ENCODE measurements at regions not wholly inside any gene's neighbourhood (a gene's known extent, or its start where the extent isn't known, plus 50 kb on each side); places are given as distances from the start of the nearest gene placed in this dataset.
A peak's percentile ranks its signal among the peaks of the same experiment; 100 is the strongest.

DNA sequence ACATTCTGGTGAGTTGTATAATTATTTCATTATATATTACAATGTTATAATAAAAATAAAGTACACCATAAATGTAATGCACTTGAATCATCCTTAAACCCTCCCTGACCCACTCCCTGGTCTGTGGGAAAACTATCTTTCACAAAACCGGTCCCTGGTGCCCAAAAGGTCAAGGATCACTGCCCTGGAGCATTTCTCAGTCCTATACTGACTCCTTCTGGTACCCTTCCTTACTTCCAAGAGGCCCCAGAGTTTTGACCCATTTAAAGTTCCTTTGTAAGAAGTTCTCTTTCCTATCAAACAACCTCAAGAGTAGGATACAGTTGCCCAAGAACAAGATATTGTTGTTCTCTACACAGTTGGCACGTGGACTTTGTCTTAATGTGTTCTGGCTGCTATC is 88.9 kb upstream of the TRPM3 start:
- no peak for DNase-seq (ENCODE audit: low read depth)
- no peak overlapping the region for H3K4me3 ChIP-seq (ENCODE audit: low read depth, low read length)

DNA sequence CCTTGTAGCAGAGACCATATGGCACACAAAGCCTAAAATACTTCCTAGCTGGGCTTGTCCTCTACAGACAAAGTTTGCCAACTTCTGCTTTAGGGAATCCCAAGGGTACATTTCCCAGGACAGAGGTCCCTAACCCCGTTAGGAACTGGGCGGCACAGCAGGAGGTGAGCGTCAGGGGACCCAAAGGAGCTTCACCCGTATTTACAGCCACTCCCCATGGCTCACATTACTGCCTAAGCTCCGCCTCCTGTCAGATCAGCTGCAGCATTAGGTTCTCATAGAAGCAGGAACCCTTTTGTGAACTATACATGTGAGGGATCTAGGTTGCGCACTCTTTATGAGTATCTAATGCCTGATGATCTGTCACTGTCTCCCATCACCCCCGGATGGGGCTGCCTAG is 88.5 kb upstream of the TRPM3 start:
- DNase-seq (ENCODE audit: low read depth): no peak
- TF ChIP-seq, protein P1, sequence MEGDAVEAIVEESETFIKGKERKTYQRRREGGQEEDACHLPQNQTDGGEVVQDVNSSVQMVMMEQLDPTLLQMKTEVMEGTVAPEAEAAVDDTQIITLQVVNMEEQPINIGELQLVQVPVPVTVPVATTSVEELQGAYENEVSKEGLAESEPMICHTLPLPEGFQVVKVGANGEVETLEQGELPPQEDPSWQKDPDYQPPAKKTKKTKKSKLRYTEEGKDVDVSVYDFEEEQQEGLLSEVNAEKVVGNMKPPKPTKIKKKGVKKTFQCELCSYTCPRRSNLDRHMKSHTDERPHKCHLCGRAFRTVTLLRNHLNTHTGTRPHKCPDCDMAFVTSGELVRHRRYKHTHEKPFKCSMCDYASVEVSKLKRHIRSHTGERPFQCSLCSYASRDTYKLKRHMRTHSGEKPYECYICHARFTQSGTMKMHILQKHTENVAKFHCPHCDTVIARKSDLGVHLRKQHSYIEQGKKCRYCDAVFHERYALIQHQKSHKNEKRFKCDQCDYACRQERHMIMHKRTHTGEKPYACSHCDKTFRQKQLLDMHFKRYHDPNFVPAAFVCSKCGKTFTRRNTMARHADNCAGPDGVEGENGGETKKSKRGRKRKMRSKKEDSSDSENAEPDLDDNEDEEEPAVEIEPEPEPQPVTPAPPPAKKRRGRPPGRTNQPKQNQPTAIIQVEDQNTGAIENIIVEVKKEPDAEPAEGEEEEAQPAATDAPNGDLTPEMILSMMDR (IDR thresholded peaks at IDR 0.05; ENCODE audit: control insufficient read depth, extremely low read depth, insufficient read depth): no peak

More for the DNA sequence above, 88.9 kb upstream of the TRPM3 start:
- TF ChIP-seq, protein P1 (IDR thresholded peaks at IDR 0.05; ENCODE audit: control insufficient read depth, extremely low read depth, insufficient read depth): no peak; the same call in 1 of the 2 replicates

DNA sequence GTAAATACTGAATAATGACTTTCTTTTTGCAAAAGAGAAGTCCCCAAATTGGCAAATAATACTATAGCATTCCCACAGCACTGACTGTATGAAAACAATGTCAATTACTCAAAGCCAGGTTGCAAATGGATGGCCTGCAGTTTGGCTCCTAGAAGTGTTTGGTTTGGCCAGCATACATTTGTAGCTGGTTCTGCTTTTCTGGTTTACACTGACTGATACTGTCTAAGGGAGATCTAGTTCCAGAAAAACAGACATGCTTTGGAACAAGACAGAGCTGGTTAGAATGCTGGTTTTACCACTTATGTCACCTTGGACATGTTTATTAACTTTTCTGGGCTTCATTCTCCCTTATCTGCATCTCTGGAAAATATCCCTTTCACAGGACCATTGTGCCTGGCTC is 81.5 kb upstream of the TRPM3 start:
- TF ChIP-seq, protein P1 (IDR thresholded peaks at IDR 0.05; ENCODE audit: control insufficient read depth, extremely low read depth, insufficient read depth): no peak
- no peak overlapping the region for H3K4me3 ChIP-seq (ENCODE audit: low read depth, low read length)
- peak; percentile 76 for DNase-seq (ENCODE audit: low read depth)

More for the DNA sequence above, 88.5 kb upstream of the TRPM3 start:
- no peak overlapping the region for H3K4me3 ChIP-seq (ENCODE audit: low read depth, low read length)

DNA sequence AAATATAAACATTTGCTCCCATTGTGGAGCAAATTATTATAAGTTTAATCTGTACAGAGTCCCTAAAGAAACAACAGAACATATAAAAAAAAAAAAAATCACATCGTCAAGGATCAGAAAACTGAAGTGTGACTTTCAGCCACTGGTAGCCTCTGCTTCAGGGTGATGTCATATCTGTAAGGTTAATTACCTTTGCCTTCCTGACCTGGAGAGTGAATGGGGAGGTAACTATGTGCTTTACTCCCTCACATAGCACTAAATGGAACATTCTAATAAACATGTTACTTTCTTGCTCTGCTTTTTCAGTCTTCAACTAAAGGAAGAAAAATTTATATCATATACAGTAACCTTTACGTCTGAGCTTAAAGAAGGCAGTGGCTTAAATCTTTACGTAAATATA is 70.3 kb upstream of the TRPM3 start:
- no peak overlapping the region for H3K4me3 ChIP-seq (ENCODE audit: low read depth, low read length)
- no peak for DNase-seq (ENCODE audit: low read depth)

DNA sequence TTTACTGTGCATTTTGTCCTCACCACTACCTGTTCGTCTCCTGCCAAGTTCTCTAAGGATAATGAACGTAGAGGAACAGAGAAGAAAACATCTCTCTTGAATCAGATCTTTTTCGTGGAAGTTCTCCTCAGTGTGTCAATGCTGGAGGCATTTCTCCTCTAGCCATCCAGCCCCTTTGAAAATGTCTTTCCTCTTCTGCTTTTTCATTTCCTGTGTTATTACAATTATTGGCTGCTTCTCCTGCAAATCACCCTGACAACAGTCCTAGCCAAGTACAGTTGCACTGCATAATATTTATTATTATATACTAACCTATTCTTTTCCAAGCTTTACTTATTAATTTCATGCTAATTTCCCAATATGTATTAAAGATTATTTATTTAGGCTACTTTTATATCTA is 61.8 kb upstream of the TRPM3 start:
- H3K4me3 ChIP-seq (ENCODE audit: low read depth, low read length): no peak overlapping the region

More for the DNA sequence above, 70.3 kb upstream of the TRPM3 start:
- TF ChIP-seq, protein P1 (IDR thresholded peaks at IDR 0.05; ENCODE audit: control insufficient read depth, extremely low read depth, insufficient read depth): no peak

DNA sequence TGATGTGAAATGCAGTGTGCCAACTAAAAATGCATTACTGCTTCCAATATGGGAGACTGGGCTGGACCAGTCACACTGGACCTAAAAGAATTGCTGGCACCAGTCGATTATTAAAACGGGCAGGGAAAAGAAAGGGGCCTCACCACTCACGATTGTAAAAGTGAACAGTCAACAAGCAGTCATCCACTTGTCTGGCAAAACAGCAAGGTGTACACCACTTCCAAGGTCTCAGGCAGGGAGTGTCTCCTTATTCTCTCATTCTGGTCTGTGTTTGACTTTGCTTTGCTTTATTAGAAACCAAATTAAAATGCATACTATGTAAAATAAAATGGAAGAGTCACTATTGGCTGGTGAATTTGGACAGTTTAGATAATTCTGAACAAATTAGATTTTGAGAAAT is 57.8 kb upstream of the TRPM3 start:
- no peak overlapping the region for H3K4me3 ChIP-seq (ENCODE audit: low read depth, low read length)
- TF ChIP-seq, protein P1 (IDR thresholded peaks at IDR 0.05; ENCODE audit: control insufficient read depth, extremely low read depth, insufficient read depth): no peak
- DNase-seq (ENCODE audit: low read depth): peak; percentile 36

More for the DNA sequence above, 61.8 kb upstream of the TRPM3 start:
- DNase-seq (ENCODE audit: low read depth): no peak
- TF ChIP-seq, protein P1 (IDR thresholded peaks at IDR 0.05; ENCODE audit: control insufficient read depth, extremely low read depth, insufficient read depth): no peak

DNA sequence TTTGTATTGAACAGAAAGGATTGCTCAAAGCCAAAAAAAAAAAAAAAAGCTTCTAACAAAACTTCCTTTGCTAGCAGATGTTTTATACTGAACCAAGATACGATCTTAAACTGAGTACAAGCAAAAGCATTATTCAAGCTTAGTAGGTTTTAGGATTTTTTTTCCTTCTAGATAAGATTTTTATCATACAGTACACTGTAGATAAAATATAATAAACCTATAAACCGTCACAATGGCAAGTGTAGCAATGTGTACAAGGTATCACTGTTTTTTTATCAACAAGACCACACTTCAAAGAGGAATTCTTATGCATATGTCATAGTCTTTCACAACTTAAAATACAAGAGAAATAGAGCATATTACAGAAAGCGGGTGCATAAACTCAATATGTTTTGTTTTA is 56.5 kb upstream of the TRPM3 start:
- H3K4me3 ChIP-seq (ENCODE audit: low read depth, low read length): no peak overlapping the region
- TF ChIP-seq, protein P1 (IDR thresholded peaks at IDR 0.05; ENCODE audit: control insufficient read depth, extremely low read depth, insufficient read depth): no peak
- no peak for DNase-seq (ENCODE audit: low read depth)
